ENCODE measurements at regions not wholly inside any gene's neighbourhood (a gene's known extent, or its start where the extent isn't known, plus 50 kb on each side); places are given as distances from the start of the nearest gene placed in this dataset.

GRCh38 chr1:191582169-191582568 is 576.1 kb upstream of the RGS18 start:
- Mint-ChIP-seq H3K27ac (no peak overlapping the region), H3K36me3 (ENCODE audit: insufficient read depth in 1 of 3, low read depth in 3 of 3) (no peaks in the 10 kb centered on the region; a peak in 2 of 7 replicates), H3K4me3 (no peak overlapping the region), H3K9me3 (peaks cover 0 to 4% of the 10 kb centered on the region in 2 experiments; a peak in 3 of 5 replicates), H3K4me1 (no peaks in the 10 kb centered on the region), H3K27me3 (ENCODE audit: low read depth) (no peaks in the 10 kb centered on the region)
- no peaks in the 10 kb centered on the region for H3K79me1 ChIP-seq (ENCODE audit: insufficient read depth, low read depth, low read length, poor library complexity, severe bottlenecking)
- H4K8ac ChIP-seq (replicated peaks; ENCODE audit: insufficient read length, low read depth, low read length): no peak overlapping the region
- H3T11ph ChIP-seq (ENCODE audit: low read length): no peak overlapping the region
- no peak overlapping the region for H3K9ac ChIP-seq (ENCODE audit: extremely low read depth, insufficient read length, low read length)
- no peak overlapping the region for H2AK5ac ChIP-seq (ENCODE audit: insufficient read length, low read length)
- no CpG with 5 or more reads among the region's 1 CpG for WGBS (ENCODE audit: extremely low coverage, insufficient read length, low lambda C conversion rate)
- H2BK12ac ChIP-seq (ENCODE audit: insufficient read length, low read depth, low read length): no peak overlapping the region
- H3K18ac ChIP-seq (ENCODE audit: insufficient read length, low read depth, low read length): no peak overlapping the region
- no peak overlapping the region for H3K4me2 ChIP-seq (ENCODE audit: insufficient read depth, insufficient read length, low read length)
- H2BK15ac ChIP-seq (ENCODE audit: low read depth, low read length): no peak overlapping the region
- H3K56ac ChIP-seq (ENCODE audit: insufficient read length, low read depth, low read length): no peak overlapping the region
- H2BK120ac ChIP-seq (ENCODE audit: low read depth, low read length, poor library complexity, severe bottlenecking): no peak overlapping the region
- H3K14ac ChIP-seq (ENCODE audit: insufficient read depth, low read length): no peak overlapping the region
- H3K4me1 ChIP-seq (ENCODE audit: insufficient read depth, low read length): no peaks in the 10 kb centered on the region
- H2AFZ ChIP-seq (ENCODE audit: low read length): no peak overlapping the region
- no peaks in the 10 kb centered on the region for H3K23me2 ChIP-seq (ENCODE audit: insufficient read length, low read depth, low read length, poor library complexity, severe bottlenecking)
- no peaks in the 10 kb centered on the region for H3K9me3 ChIP-seq (ENCODE audit: control insufficient read depth, low read depth, low read length)
- no peak overlapping the region for H2BK20ac ChIP-seq (ENCODE audit: low read depth, low read length, poor library complexity, severe bottlenecking)
- no peak for DNase-seq
- no peak overlapping the region for H3K4ac ChIP-seq (ENCODE audit: low read depth, low read length)
- H4K91ac ChIP-seq (ENCODE audit: insufficient read length, low read depth, low read length): no peak overlapping the region
- H4K20me1 ChIP-seq (ENCODE audit: control insufficient read depth, insufficient read depth, insufficient read length): no peaks in the 10 kb centered on the region
- no peaks in the 10 kb centered on the region for H3K79me2 ChIP-seq (ENCODE audit: insufficient read depth, low read length)
- no peaks in the 10 kb centered on the region for H3K27me3 ChIP-seq (ENCODE audit: insufficient read depth, low read length)
- H4K5ac ChIP-seq (ENCODE audit: insufficient read length, low read depth, low read length): no peak overlapping the region
- no peak overlapping the region for H3K27ac ChIP-seq (ENCODE audit: insufficient read length, low read depth, low read length)
- no peak overlapping the region for H2BK5ac ChIP-seq (ENCODE audit: insufficient read length, low read length)
- no peak for TF ChIP-seq CTCF (conservative IDR thresholded peaks at IDR 0.05)
- no peak overlapping the region for H3K23ac ChIP-seq (ENCODE audit: insufficient read length, low read depth, low read length)
